Medulla oblongata (tissue), 1 donor: ENCODE measurements at regions not wholly inside any gene's neighbourhood (a gene's known extent, or its start where the extent isn't known, plus 50 kb on each side); places are given as distances from the start of the nearest gene placed in this dataset.
"Not testable (repeated sequence)": the region's sequence is repeated elsewhere in the genome, so short reads cannot be mapped to it uniquely, and the experiment has no call there.

Experiments used
- DNase-seq: peaks from one replicate; pipeline ENCODE4 v3.0.0-alpha.2; 2015; ENCODE audit errors: extremely low spot score

- no peak for DNase-seq
Observed at GRCh38 chr7:113783403-113783802, 135.4 kb downstream of the PPP1R3A start.

GRCh38 chr7:113775804-113776203, 143.0 kb downstream of the PPP1R3A start:
- no peak for DNase-seq

DNA sequence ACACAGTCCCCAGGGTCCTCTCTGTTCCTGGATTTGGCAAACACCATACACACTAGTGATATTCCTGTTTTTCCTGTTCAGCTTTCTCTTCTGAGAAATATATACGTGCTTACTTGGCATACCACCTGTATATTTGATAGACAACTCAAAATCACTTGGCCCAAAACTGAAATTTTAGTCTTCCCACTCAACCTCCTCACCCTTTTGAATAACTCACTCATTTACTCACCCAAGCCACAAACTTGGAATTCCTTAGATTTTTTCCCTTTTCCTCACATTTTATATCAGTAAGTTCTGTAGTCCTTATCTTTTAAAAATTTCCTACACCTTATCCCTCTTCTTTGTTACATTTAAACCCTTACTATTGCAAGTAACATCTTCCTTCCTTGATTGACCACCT, 143.4 kb downstream of the PPP1R3A start:
- no peak for DNase-seq

DNA sequence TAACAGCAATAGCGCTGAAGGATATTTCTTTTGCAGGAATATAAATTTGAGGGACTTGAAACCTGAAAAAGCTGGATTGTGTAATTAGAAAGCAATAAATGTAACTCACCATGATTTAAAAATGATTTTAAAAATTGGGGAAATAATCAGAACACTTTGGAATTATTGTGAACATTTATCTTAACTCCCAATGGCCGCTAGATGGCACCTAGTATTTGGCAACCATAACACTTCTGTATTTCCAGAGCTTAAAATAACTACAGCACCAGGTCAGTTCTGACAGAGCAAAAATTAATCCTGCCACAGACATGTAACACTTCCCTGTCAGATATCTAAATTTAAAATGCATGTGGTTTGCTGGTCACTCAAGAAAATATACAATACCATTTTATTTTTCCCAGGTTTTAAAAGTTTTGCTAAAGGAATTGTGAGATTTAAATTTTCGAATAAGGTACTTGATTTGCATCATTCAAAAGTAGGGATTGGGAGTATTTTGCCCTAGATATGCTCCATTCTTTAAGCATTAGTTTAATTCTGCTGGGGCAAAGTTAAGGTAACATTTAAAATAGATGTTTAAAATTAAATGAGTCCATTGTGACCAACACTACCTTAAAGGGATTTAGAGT, 144.5 kb downstream of the PPP1R3A start:
- DNase-seq = peak; percentile 65

DNA sequence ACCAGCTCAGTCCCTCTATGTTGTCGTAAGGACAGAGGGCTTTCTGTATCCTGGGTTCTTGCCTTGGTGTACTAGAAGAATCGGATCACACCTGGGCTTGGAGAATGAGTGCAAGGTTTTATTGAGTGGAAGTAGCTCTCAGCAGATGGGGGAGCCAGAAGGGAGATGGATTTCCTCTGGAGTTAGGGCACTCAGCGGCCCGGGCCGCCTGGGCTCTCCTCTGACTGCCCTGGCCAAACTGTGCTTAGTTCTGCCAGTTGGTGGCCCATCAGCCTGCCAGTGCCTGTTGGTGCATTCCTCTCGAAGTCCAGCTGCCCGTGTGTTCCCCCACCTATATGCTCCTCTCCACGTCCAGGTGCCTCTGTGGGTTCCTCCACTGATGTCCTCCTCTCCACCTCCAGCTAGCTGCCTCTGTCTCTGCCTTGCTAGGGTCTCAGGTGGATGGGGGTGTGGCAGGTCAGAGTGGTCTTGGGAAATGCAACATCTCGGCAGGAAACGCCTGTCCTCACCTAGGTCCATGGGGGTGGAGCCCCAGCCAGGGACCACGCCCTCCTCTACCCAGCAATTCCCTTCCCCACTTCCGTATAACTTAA, 148.6 kb downstream of the PPP1R3A start:
- no peak for DNase-seq

DNA sequence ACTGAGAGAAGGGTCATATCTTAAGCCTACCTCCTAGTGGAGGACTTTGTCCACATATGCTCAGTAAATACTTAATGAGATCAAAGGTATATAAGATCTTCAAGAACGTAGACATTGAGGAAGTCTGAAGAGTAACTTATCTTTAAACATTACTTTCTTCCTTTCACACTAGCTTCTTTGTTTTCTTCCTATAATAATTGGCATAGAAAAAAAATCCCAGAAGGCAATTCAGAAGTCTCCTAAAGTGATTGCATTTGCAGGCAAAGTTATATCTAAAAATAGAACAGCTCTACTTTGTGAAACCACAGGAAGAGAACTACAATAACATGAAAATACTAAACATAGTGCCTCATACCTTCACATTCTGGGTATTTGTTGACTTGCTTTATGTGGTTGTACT, 150.4 kb downstream of the PPP1R3A start:
- no peak for DNase-seq

GRCh38 chr7:113764401-113765035, 154.3 kb downstream of the PPP1R3A start:
- DNase-seq = no peak

DNA sequence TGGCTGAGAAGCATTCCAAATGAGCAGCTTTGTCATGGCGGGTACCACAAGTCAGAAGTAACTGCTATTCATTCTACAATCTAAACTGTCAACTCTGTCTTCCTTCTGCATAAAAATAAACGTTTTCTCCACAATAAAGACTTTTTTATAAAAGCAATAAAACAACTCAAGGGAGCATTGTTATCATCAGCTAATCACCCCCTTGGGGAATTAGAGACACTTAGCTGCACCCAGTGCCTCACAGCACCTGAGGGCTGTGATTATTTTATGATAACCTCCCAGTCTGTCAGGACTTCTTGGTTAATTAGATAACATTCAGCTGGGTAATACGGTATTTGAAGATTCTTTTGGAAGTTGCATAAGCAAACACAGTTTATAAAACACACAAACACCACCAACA, 155.6 kb downstream of the PPP1R3A start:
- DNase-seq = no peak

- no peak for DNase-seq
Observed at GRCh38 chr7:113756250-113756649, 162.6 kb downstream of the PPP1R3A start.

DNA sequence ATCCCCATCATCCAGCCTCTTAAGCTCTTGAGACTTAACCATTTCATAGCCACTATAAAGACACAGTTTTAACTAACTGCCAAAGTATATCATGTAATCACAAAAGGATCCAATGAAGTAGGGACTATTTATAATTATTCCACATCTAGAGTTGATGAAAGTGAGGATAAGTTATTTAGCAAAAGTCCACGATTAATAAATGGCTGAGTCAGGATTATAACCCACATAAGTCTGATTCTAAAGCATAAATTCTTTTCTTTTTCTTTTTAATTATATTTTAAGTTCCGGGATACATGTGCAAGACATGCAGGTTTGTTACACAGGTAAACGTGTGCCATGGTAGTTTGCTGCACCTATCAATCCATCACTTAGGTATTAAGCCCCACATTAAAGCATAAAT, 166.1 kb downstream of the PPP1R3A start:
- no peak for DNase-seq

- no peak for DNase-seq
Observed at GRCh38 chr7:113752289-113752688, 166.5 kb downstream of the PPP1R3A start.

DNA sequence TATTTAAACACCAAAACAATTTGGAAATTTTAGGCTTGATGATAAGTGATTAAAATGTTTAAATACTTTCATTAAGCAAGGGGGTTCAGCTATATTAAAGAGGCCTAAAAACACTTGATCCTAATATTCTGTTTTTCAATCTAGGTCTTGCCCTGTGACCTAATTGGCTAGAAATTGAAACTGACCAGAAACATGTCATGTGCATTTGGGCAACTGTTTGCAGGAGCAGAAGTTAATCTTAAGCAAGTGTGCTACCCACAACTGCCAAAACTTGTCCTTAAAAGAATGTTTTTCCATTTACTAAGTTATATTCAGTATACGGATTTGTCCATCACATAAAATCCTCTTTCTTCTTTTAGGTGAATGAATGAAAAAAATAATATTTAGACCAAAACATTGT, 167.3 kb downstream of the PPP1R3A start:
- no peak for DNase-seq

DNA sequence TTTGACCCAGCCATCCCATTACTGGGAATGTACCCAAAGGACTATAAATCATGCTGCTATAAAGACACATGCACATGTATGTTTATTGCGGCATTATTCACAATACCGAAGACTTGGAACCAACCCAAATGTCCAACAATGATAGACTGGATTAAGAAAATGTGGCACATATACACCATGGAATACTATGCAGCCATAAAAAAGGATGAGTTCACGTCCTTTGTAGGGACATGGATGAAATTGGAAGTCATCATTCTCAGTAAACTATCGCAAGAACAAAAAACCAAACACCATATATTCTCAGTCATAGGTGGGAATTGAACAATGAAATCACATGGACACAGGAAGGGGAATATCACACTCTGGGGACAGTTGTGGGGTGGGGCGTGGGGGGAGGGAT, 170.4 kb downstream of the PPP1R3A start:
- DNase-seq = not testable (repeated sequence)

- DNase-seq = not testable (repeated sequence)
Observed at GRCh38 chr7:113742946-113743431, 175.8 kb downstream of the PPP1R3A start.

DNA sequence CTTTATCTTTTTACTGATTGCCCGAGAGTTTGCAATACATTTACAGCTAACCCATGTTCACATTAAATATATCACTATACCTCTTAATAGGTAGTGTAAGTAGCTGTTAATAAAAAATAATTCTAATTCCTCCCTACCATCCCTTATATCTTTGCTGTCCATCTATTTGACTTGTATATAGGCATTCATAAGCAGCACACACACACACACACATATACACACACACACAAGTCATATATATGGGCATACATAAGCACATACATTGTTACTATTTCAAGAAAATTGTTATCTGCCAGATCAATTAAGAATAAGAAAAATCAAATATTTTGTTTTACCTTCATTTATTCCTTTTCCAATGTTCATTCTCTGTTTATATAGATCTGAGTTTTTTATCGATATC, 176.4 kb downstream of the PPP1R3A start:
- no peak for DNase-seq

- no peak for DNase-seq
Observed at GRCh38 chr7:113731571-113731970, 187.2 kb downstream of the PPP1R3A start.

GRCh38 chr7:113730309-113730955, 188.4 kb downstream of the PPP1R3A start:
- no peak for DNase-seq

DNA sequence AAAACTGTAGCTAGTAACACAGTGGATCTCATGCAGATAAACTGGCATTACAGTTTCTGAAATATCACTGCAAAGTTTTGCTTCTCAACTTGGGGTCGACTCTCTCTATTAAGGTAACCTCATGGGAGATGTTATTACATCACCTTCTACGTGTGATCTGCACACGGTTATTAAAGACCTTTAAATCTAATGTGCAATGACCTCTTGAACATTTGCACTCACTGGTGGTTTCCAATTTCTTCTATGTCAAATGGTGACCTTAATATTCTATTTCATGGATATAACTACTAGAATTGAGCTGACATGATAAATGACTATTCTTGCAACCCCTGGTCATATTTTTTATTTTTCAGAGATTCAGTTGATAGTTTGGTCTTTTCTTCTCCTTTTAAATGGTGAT, 191.3 kb downstream of the PPP1R3A start:
- no peak for DNase-seq

DNA sequence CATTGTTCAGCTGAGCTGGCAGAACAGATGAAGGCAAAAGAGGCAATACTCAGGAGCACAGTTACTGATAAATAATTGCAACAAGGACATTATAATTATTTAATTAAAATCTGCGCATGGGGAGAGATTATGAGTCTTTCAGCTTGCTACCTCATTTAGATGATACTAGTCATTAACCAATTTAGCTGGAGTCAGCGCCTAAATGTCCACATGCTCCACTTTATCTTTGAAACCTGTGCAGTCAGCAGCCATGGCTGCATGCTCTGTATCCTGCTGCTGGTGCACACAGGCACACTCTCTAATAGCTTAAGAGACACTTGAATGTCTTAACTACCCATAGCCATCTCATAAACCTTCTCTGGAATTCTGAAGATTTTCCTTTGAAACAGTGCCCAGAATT, 196.8 kb downstream of the PPP1R3A start:
- no peak for DNase-seq

DNA sequence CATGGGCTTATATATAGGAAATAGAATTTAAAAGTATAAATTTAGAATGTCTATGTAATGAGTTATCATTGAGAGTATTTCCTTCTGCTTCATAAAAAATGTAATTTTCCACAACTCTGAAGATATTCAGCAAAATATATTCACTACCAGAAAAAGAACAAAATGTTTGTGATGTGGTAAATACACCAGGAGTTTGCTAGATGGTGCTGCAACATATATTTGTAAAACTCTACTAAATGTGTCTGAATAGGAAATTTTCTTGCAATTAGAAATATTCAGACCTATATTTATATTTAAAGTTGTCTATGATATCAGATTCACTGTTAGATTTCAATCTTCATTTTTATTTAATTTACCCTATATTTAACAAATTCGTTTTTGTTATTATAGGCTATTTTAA, 201.1 kb downstream of the PPP1R3A start:
- no peak for DNase-seq

DNA sequence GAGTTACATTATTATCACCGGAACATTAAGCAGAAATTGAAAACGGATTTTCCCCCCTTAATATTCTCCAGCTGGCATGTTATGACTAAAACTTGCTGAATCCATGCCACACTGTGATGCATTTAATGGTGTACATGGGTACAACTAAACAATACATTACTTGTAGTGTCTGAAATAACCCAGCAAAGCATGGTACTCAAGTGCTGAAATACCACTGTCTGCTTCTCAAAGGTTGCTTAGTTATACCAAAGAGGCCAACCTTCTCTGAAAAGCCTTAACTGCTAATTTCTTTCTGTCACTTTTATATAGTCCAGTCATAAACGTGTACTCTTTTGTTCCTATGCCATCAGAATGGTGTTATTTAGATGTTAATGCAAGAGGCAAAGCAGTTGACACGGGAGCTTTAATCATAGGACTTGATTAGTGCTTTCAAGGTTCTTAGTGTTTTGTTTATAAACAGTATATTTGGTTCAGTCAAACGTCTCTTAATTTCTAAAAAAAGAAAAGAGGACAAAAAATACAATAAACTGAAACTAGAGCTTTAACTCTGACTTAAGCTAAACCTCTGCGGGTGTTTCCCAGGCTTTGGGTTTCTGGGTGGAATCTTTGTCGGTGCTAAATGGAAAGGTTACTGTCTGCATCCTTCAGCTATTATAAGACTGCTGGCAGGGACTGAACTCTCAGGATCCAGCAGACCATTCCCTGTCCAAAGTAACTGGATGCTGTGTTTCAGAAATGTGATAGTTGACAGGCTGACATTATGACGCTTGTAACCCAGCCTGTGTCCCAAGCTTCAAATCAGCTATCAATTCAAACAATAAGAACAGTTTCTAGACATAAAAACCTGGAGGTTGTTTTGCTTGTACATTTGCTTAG, 202.6 kb downstream of the PPP1R3A start:
- no peak for DNase-seq

DNA sequence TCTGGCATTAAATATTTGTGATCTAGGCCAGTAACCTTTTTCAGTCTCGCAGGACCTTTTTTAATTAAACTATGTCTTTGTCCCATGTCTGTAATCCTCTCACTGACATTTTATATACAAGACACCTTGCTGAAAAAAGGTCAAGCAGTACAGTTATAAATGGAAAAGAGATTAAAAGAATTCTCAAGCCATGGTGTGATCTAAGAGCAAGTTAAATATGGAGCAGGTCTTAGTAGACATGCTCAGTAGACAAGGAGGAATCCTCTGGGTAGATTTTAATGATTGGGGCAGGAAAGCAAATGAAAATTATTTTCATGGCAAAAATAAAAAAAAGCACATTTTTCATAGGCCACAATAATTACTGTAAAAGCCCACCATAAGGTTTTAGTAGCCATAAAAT, 203.5 kb downstream of the PPP1R3A start:
- no peak for DNase-seq
